ENCODE measurements at regions not wholly inside any gene's neighbourhood (a gene's known extent, or its start where the extent isn't known, plus 50 kb on each side); places are given as distances from the start of the nearest gene placed in this dataset.
"Not testable (repeated sequence)": the region's sequence is repeated elsewhere in the genome, so short reads cannot be mapped to it uniquely, and the experiment has no call there.

GRCh38 chr7:94173436-94173835, 169.3 kb upstream of the BET1 start:
- DNase-seq (ENCODE audit: low read depth in 3 of 3), result no peak

- DNase-seq (ENCODE audit: low read depth in 3 of 3), result no peak
Measured at GRCh38 chr7:94174375-94174774, 170.2 kb upstream of the BET1 start.

GRCh38 chr7:94174956-94175355, 170.8 kb upstream of the BET1 start:
- DNase-seq (ENCODE audit: low read depth in 3 of 3), result no peak

GRCh38 chr7:94176694-94177200, 172.6 kb upstream of the BET1 start:
- DNase-seq (ENCODE audit: low read depth in 3 of 3), result no peak

GRCh38 chr7:94177441-94177840, 173.3 kb upstream of the BET1 start:
- no peak for DNase-seq (ENCODE audit: low read depth in 3 of 3)

GRCh38 chr7:94178230-94178629, 174.1 kb upstream of the BET1 start:
- DNase-seq (ENCODE audit: low read depth in 3 of 3), result no peak

GRCh38 chr7:94179466-94179865, 175.3 kb upstream of the BET1 start:
- no peak for DNase-seq (ENCODE audit: low read depth in 3 of 3)

GRCh38 chr7:94182066-94182465, 177.9 kb upstream of the BET1 start:
- no peak for DNase-seq (ENCODE audit: low read depth in 3 of 3)

GRCh38 chr7:94182721-94183120, 178.6 kb upstream of the BET1 start:
- no peak for DNase-seq (ENCODE audit: low read depth in 3 of 3)

- no peak for DNase-seq (ENCODE audit: low read depth in 3 of 3)
Measured at GRCh38 chr7:94183289-94183749, 179.2 kb upstream of the BET1 start.

- DNase-seq (ENCODE audit: low read depth in 3 of 3), result no peak
Measured at GRCh38 chr7:94183891-94184290, 179.7 kb upstream of the BET1 start.

- no peak for DNase-seq (ENCODE audit: low read depth in 3 of 3)
Measured at GRCh38 chr7:94188350-94188749, 184.2 kb upstream of the BET1 start.

GRCh38 chr7:94190599-94191061, 186.5 kb upstream of the BET1 start:
- no peak for DNase-seq (ENCODE audit: low read depth in 3 of 3)

- DNase-seq (ENCODE audit: low read depth in 3 of 3), result not testable (repeated sequence)
Measured at GRCh38 chr7:94194426-94194825, 190.3 kb upstream of the BET1 start.

GRCh38 chr7:94195201-94195600, 191.0 kb upstream of the BET1 start:
- no peak for DNase-seq (ENCODE audit: low read depth in 3 of 3)

GRCh38 chr7:94195813-94196212, 191.7 kb upstream of the BET1 start:
- no peak for DNase-seq (ENCODE audit: low read depth in 3 of 3)

GRCh38 chr7:94205529-94205928, 189.2 kb upstream of the COL1A2 start:
- DNase-seq (ENCODE audit: low read depth in 3 of 3), result no peak

- no peak for DNase-seq (ENCODE audit: low read depth in 3 of 3)
Measured at GRCh38 chr7:94206295-94206694, 188.4 kb upstream of the COL1A2 start.

- DNase-seq (ENCODE audit: low read depth in 3 of 3), result no peak
Measured at GRCh38 chr7:94212160-94212559, 182.5 kb upstream of the COL1A2 start.

- DNase-seq (ENCODE audit: low read depth in 3 of 3), result no peak
Measured at GRCh38 chr7:94216944-94217461, 177.7 kb upstream of the COL1A2 start.

- no peak for DNase-seq (ENCODE audit: low read depth in 3 of 3)
Measured at GRCh38 chr7:94217766-94218165, 176.9 kb upstream of the COL1A2 start.

GRCh38 chr7:94222516-94222915, 172.2 kb upstream of the COL1A2 start:
- DNase-seq (ENCODE audit: low read depth in 3 of 3), result no peak

GRCh38 chr7:94223375-94224084, 171.2 kb upstream of the COL1A2 start:
- no peak for DNase-seq (ENCODE audit: low read depth in 3 of 3)

Data from stimulated activated CD4-positive, alpha-beta T cell treated with anti-CD3 and anti-CD28 coated beads, TNF-alpha, amount 100 ng/mL, for 4 hours (primary cell).